ENCODE measurements at regions not wholly inside any gene's neighbourhood (a gene's known extent, or its start where the extent isn't known, plus 50 kb on each side); places are given as distances from the start of the nearest gene placed in this dataset.

DNA sequence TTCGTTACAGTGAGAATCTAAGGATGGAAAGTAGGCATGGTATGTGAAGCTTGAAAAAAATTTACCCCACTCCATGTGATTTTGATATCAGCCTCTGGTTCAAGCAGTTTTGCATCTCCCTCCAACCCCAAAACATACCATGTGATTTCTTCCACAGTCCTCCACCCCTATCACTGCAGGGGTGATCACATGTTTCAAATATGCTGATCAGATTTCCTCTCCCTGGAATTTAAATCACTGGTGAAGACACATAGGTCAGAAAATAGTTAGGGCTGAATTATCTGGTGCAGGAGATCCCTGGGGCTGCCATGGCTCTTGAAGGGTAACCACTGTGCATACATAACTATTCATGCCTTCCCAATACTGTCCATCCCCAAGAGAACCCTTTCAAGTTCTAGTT lies 119.7 kb upstream of the THRB start:
- no peaks in the 10 kb centered on the region for H3K27me3 ChIP-seq (ENCODE audit: insufficient read depth, poor library complexity, severe bottlenecking)
- TF ChIP-seq GABPA (IDR thresholded peaks at IDR 0.05; ENCODE audit: low read depth), result no peak
- no peak for TF ChIP-seq POLR2AphosphoS5 (IDR thresholded peaks at IDR 0.05; ENCODE audit: low read depth)
- TF ChIP-seq, protein P1, sequence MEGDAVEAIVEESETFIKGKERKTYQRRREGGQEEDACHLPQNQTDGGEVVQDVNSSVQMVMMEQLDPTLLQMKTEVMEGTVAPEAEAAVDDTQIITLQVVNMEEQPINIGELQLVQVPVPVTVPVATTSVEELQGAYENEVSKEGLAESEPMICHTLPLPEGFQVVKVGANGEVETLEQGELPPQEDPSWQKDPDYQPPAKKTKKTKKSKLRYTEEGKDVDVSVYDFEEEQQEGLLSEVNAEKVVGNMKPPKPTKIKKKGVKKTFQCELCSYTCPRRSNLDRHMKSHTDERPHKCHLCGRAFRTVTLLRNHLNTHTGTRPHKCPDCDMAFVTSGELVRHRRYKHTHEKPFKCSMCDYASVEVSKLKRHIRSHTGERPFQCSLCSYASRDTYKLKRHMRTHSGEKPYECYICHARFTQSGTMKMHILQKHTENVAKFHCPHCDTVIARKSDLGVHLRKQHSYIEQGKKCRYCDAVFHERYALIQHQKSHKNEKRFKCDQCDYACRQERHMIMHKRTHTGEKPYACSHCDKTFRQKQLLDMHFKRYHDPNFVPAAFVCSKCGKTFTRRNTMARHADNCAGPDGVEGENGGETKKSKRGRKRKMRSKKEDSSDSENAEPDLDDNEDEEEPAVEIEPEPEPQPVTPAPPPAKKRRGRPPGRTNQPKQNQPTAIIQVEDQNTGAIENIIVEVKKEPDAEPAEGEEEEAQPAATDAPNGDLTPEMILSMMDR (IDR thresholded peaks at IDR 0.05; ENCODE audit: insufficient read depth, low read length), result no peak
- no peak for TF ChIP-seq SPI1 (IDR thresholded peaks at IDR 0.05; ENCODE audit: borderline replicate concordance, low read depth)
- H3K27ac ChIP-seq (replicated peaks), result no peak overlapping the region
- H3K4me3 ChIP-seq (replicated peaks; ENCODE audit: insufficient read depth, low read length), result no peak overlapping the region
- DNase-seq (ENCODE audit: low read depth in 1 of 2, low spot score in 1 of 2), result no peak

DNA sequence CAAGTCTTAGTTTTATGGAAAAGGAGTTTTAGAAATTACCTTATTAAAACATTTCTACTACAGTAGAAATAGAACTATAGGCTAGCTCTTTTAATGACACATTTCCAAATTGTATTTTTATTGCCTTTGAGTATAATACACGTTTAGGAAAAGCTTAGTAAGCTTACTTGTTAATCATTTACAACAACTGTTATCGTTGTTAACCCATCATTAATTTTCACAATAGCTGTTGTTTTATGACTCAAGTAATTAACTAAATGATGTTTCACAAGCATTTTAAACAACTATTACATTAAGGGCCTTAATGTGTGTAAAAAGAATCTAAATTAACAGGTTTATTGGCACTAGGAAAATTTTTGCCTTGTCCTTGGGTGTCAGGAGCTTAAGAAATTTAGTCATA lies 120.5 kb upstream of the THRB start:
- H3K27me3 ChIP-seq (ENCODE audit: insufficient read depth, poor library complexity, severe bottlenecking), result no peaks in the 10 kb centered on the region
- H3K4me3 ChIP-seq (replicated peaks; ENCODE audit: insufficient read depth, low read length), result no peak overlapping the region
- H3K27ac ChIP-seq (replicated peaks), result no peak overlapping the region
- TF ChIP-seq POLR2AphosphoS5 (IDR thresholded peaks at IDR 0.05; ENCODE audit: low read depth) (no peak), SPI1 (IDR thresholded peaks at IDR 0.05; ENCODE audit: borderline replicate concordance, low read depth) (no peak), GABPA (IDR thresholded peaks at IDR 0.05; ENCODE audit: low read depth) (no peak)
- TF ChIP-seq, protein P2, sequence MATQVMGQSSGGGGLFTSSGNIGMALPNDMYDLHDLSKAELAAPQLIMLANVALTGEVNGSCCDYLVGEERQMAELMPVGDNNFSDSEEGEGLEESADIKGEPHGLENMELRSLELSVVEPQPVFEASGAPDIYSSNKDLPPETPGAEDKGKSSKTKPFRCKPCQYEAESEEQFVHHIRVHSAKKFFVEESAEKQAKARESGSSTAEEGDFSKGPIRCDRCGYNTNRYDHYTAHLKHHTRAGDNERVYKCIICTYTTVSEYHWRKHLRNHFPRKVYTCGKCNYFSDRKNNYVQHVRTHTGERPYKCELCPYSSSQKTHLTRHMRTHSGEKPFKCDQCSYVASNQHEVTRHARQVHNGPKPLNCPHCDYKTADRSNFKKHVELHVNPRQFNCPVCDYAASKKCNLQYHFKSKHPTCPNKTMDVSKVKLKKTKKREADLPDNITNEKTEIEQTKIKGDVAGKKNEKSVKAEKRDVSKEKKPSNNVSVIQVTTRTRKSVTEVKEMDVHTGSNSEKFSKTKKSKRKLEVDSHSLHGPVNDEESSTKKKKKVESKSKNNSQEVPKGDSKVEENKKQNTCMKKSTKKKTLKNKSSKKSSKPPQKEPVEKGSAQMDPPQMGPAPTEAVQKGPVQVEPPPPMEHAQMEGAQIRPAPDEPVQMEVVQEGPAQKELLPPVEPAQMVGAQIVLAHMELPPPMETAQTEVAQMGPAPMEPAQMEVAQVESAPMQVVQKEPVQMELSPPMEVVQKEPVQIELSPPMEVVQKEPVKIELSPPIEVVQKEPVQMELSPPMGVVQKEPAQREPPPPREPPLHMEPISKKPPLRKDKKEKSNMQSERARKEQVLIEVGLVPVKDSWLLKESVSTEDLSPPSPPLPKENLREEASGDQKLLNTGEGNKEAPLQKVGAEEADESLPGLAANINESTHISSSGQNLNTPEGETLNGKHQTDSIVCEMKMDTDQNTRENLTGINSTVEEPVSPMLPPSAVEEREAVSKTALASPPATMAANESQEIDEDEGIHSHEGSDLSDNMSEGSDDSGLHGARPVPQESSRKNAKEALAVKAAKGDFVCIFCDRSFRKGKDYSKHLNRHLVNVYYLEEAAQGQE (IDR thresholded peaks at IDR 0.05; ENCODE audit: insufficient replicate concordance, low read depth), result no peak
- TF ChIP-seq, protein P1 (IDR thresholded peaks at IDR 0.05; ENCODE audit: insufficient read depth, low read length), result no peak
- no peak for DNase-seq (ENCODE audit: low read depth in 1 of 2, low spot score in 1 of 2)

DNA sequence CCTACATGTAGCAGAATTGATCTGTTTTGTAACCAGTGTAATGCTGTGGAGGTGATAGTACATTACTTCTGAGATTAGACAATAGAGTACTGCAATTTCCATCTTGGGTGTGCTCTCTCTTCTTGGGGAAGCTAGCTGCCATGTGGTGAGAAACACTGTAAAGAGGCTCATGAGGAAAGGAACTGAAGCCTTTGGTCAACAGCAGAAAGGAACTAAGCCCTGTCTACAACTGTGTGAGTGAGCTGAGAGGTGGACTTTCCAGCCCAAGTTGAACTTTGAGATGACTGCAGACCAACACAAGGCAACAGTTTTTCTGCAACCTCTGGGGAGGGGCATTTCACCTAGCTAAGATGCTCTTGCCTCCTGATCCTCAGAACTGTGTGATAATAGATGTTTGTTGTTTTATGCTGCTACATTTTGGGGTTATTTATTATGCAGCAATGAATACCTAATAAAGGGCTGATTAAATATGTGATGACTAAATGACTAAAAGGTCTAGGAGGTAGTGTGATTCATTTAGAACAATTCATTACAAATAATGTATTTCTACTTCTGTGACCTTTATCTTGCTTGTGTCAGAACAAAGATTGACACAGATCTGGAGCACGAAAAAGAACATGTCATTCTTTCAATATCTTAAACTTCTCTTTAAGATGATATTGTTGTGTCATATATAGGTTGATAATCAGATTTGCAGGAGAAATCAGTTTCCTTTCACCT lies 121.6 kb upstream of the THRB start:
- H3K4me3 ChIP-seq (replicated peaks; ENCODE audit: insufficient read depth, low read length), result no peak overlapping the region
- no peaks in the 10 kb centered on the region for H3K27me3 ChIP-seq (ENCODE audit: insufficient read depth, poor library complexity, severe bottlenecking)
- no peak for DNase-seq (ENCODE audit: low read depth in 1 of 2, low spot score in 1 of 2)
- TF ChIP-seq GABPA (IDR thresholded peaks at IDR 0.05; ENCODE audit: low read depth), result no peak
- TF ChIP-seq, protein P2 (IDR thresholded peaks at IDR 0.05; ENCODE audit: insufficient replicate concordance, low read depth), result no peak
- no peak for TF ChIP-seq POLR2AphosphoS5 (IDR thresholded peaks at IDR 0.05; ENCODE audit: low read depth)
- no peak for TF ChIP-seq SPI1 (IDR thresholded peaks at IDR 0.05; ENCODE audit: borderline replicate concordance, low read depth)
- TF ChIP-seq, protein P1 (IDR thresholded peaks at IDR 0.05; ENCODE audit: insufficient read depth, low read length), result no peak
- no peak overlapping the region for H3K27ac ChIP-seq (replicated peaks)

DNA sequence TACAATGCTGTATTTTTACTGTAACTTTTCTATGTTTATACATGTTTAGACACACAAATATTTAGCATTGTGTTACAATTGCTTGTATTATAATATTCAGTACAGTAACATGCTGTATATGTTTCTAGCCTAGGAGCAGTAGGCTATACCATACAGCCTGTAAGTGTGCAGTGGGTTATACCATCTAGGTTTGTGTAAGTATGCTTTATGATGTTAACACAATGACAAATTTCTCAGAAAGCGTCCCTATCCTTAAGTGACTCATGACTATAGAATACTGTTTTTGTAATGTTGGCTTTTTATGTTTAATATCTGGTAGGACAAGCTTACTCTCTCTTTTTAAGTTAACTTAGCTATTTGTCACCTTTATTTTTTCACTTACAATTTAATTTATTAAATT lies 127.5 kb upstream of the THRB start:
- TF ChIP-seq, protein P1 (IDR thresholded peaks at IDR 0.05; ENCODE audit: insufficient read depth, low read length), result no peak
- TF ChIP-seq POLR2AphosphoS5 (IDR thresholded peaks at IDR 0.05; ENCODE audit: low read depth), result no peak
- no peak for TF ChIP-seq SPI1 (IDR thresholded peaks at IDR 0.05; ENCODE audit: borderline replicate concordance, low read depth)
- TF ChIP-seq, protein P2 (IDR thresholded peaks at IDR 0.05; ENCODE audit: insufficient replicate concordance, low read depth), result no peak
- no peak for TF ChIP-seq GABPA (IDR thresholded peaks at IDR 0.05; ENCODE audit: low read depth)
- DNase-seq (ENCODE audit: low read depth in 1 of 2, low spot score in 1 of 2), result no peak
- Histone ChIP-seq H3K27me3 (ENCODE audit: insufficient read depth, poor library complexity, severe bottlenecking) (no peaks in the 10 kb centered on the region), H3K4me3 (replicated peaks; ENCODE audit: insufficient read depth, low read length) (no peak overlapping the region), H3K27ac (replicated peaks) (no peak overlapping the region)
